ENCODE measurements at regions not wholly inside any gene's neighbourhood (a gene's known extent, or its start where the extent isn't known, plus 50 kb on each side); places are given as distances from the start of the nearest gene placed in this dataset.

- ATAC-seq: no peak
Observed at GRCh38 chr15:87508086-87508485, 748.5 kb downstream of the NTRK3 start.

GRCh38 chr15:87502173-87502572 is 754.4 kb downstream of the NTRK3 start:
- in situ Hi-C loops (cut with HindIII; ENCODE audit: low pct_unique_long_range_greater_than_20kb, low sequenced_read_pairs): no loop called here

More at GRCh38 chr15:87508086-87508485, 748.5 kb downstream of the NTRK3 start:
- Histone ChIP-seq H3K36me3 (ENCODE audit: control insufficient read depth, insufficient read depth, low read length) (no peaks in the 10 kb centered on the region), H3K27ac (ENCODE audit: low read length) (no peak overlapping the region), H3K4me3 (ENCODE audit: low read depth in 2 of 2, low read length in 2 of 2) (no peak overlapping the region), H3K9me3 (ENCODE audit: control insufficient read depth, insufficient read depth, low read depth, low read length) (no peaks in the 10 kb centered on the region), H3K27me3 (ENCODE audit: control insufficient read depth, insufficient read depth, low read length) (no peaks in the 10 kb centered on the region; the same call in 1 of the 2 replicates), H3K4me1 (ENCODE audit: control insufficient read depth, insufficient read depth, low read length) (no peaks in the 10 kb centered on the region)
- ChIA-PET CTCF (no interaction called here), POLR2A (no interaction called here)
- intact Hi-C loops (cut with micrococcal nuclease; ENCODE audit: unreplicated experiment): no loop called here
- no TSS peak for BruUV-seq (replicated peaks)
- in situ Hi-C loops (cut with HindIII; ENCODE audit: low pct_unique_long_range_greater_than_20kb, low sequenced_read_pairs): no loop called here
- DNase-seq (ENCODE audit: low read depth, low spot score): no peak
- TF ChIP-seq SIN3A (IDR thresholded peaks at IDR 0.05; ENCODE audit: borderline replicate concordance, insufficient read depth, low read depth, low read length) (no peak), REST (IDR thresholded peaks at IDR 0.05; ENCODE audit: insufficient read depth in 1 of 2, low read depth in 2 of 2, low read length in 1 of 2) (no peak), CTCF (IDR thresholded peaks at IDR 0.05) (no peak), TCF7L2 (IDR thresholded peaks at IDR 0.05; ENCODE audit: low read depth, low read length) (no peak), POLR2AphosphoS5 (IDR thresholded peaks at IDR 0.05; ENCODE audit: low read depth, low read length) (no peak)

More at GRCh38 chr15:87502173-87502572, 754.4 kb downstream of the NTRK3 start:
- Histone ChIP-seq H3K9me3 (ENCODE audit: control insufficient read depth, insufficient read depth, low read depth, low read length) (no peaks in the 10 kb centered on the region), H3K4me1 (ENCODE audit: control insufficient read depth, insufficient read depth, low read length) (no peaks in the 10 kb centered on the region), H3K4me3 (ENCODE audit: low read depth in 2 of 2, low read length in 2 of 2) (no peak overlapping the region), H3K27me3 (ENCODE audit: control insufficient read depth, insufficient read depth, low read length) (no peaks in the 10 kb centered on the region; the same call in 1 of the 2 replicates), H3K36me3 (ENCODE audit: control insufficient read depth, insufficient read depth, low read length) (no peaks in the 10 kb centered on the region), H3K27ac (ENCODE audit: low read length) (no peak overlapping the region)
- ATAC-seq (no peak), DNase-seq (ENCODE audit: low read depth, low spot score) (no peak)
- POLR2A ChIA-PET: no interaction called here
- intact Hi-C loops (cut with micrococcal nuclease; ENCODE audit: unreplicated experiment): no loop called here
- TF ChIP-seq POLR2AphosphoS5 (IDR thresholded peaks at IDR 0.05; ENCODE audit: low read depth, low read length): no peak
- TF ChIP-seq SIN3A (IDR thresholded peaks at IDR 0.05; ENCODE audit: borderline replicate concordance, insufficient read depth, low read depth, low read length): no peak
- TF ChIP-seq TCF7L2 (IDR thresholded peaks at IDR 0.05; ENCODE audit: low read depth, low read length): no peak
- no peak for TF ChIP-seq REST (IDR thresholded peaks at IDR 0.05; ENCODE audit: insufficient read depth in 1 of 2, low read depth in 2 of 2, low read length in 1 of 2)
- TF ChIP-seq CTCF (IDR thresholded peaks at IDR 0.05): no peak
- BruUV-seq (replicated peaks): no TSS peak
- CTCF ChIA-PET: no interaction called here
